Frontal cortex (tissue), 3 donors: ENCODE measurements at regions not wholly inside any gene's neighbourhood (a gene's known extent, or its start where the extent isn't known, plus 50 kb on each side); places are given as distances from the start of the nearest gene placed in this dataset.
A peak's percentile ranks its signal among the peaks of the same experiment; 100 is the strongest.
"Not testable (repeated sequence)": the region's sequence is repeated elsewhere in the genome, so short reads cannot be mapped to it uniquely, and the experiment has no call there.

Experiments
- DNase-seq, 2 donors: peaks; one replicate each; pipeline ENCODE4 v3.0.0; 2012; ENCODE audit warnings: low spot score in 2 of 2
- FAIRE-seq: peaks from 2 replicates; lab custom pipeline; 2012; peaks lifted over from hg19 to GRCh38; lab: Jason Lieb, UNC
- donor health status: control.
- donor health status: control.
- donor health status: control.

- FAIRE-seq = no peak
- no peak for DNase-seq
Measured at GRCh38 chr4:34974313-34974680, 1270.0 kb downstream of the ARAP2 start.

- FAIRE-seq, DNase-seq: not testable (repeated sequence)
Measured at GRCh38 chr4:35021222-35021621, 1223.1 kb downstream of the ARAP2 start.

GRCh38 chr4:35025152-35025834, 1219.0 kb downstream of the ARAP2 start:
- no peak for FAIRE-seq
- DNase-seq = no peak

GRCh38 chr4:35038079-35038805, 1206.1 kb downstream of the ARAP2 start:
- FAIRE-seq = no peak
- no peak for DNase-seq

GRCh38 chr4:35038845-35039244, 1205.5 kb downstream of the ARAP2 start:
- DNase-seq (no peak), FAIRE-seq (no peak)

GRCh38 chr4:35052546-35052945, 1191.8 kb downstream of the ARAP2 start:
- FAIRE-seq = no peak
- DNase-seq = no peak

GRCh38 chr4:35063031-35063570, 1181.2 kb downstream of the ARAP2 start:
- no peak for DNase-seq
- no peak for FAIRE-seq

- FAIRE-seq = no peak
Measured at GRCh38 chr4:35066406-35066805, 1177.9 kb downstream of the ARAP2 start.

GRCh38 chr4:35080799-35081198, 1163.5 kb downstream of the ARAP2 start:
- DNase-seq (no peak), FAIRE-seq (peak; percentile 99)

More at GRCh38 chr4:35066406-35066805, 1177.9 kb downstream of the ARAP2 start:
- no peak for DNase-seq

- DNase-seq (no peak), FAIRE-seq (no peak)
Measured at GRCh38 chr4:35087218-35087617, 1157.1 kb downstream of the ARAP2 start.

- DNase-seq (no peak), FAIRE-seq (no peak)
Measured at GRCh38 chr4:35100932-35101331, 1143.4 kb downstream of the ARAP2 start.

- FAIRE-seq = no peak
Measured at GRCh38 chr4:35102066-35102465, 1142.2 kb downstream of the ARAP2 start.

GRCh38 chr4:35105486-35105885, 1138.8 kb downstream of the ARAP2 start:
- no peak for DNase-seq
- FAIRE-seq = no peak

More at GRCh38 chr4:35102066-35102465, 1142.2 kb downstream of the ARAP2 start:
- DNase-seq = no peak

GRCh38 chr4:35106091-35106734, 1138.1 kb downstream of the ARAP2 start:
- FAIRE-seq (no peak), DNase-seq (no peak)

- DNase-seq (no peak), FAIRE-seq (no peak)
Measured at GRCh38 chr4:35124106-35124505, 1120.2 kb downstream of the ARAP2 start.

GRCh38 chr4:35125995-35126712, 1118.2 kb downstream of the ARAP2 start:
- FAIRE-seq (no peak), DNase-seq (no peak)

GRCh38 chr4:35138449-35138848, 1105.9 kb downstream of the ARAP2 start:
- FAIRE-seq (no peak), DNase-seq (no peak)

- DNase-seq (no peak), FAIRE-seq (no peak)
Measured at GRCh38 chr4:35147761-35148160, 1096.6 kb downstream of the ARAP2 start.

- DNase-seq (no peak), FAIRE-seq (peak; percentile 37)
Measured at GRCh38 chr4:35151816-35152572, 1092.3 kb downstream of the ARAP2 start.
